ENCODE measurements at regions not wholly inside any gene's neighbourhood (a gene's known extent, or its start where the extent isn't known, plus 50 kb on each side); places are given as distances from the start of the nearest gene placed in this dataset.

GRCh38 chr5:39980056-39980455, 555.3 kb upstream of the DAB2 start:
- TF ChIP-seq CTCF (IDR thresholded peaks at IDR 0.05) = no peak
- no peak for DNase-seq (ENCODE audit: low spot score)
- Histone ChIP-seq H3K4me1 (no peaks in the 10 kb centered on the region), H3K4me3 (no peak overlapping the region), H3K27me3 (no peaks in the 10 kb centered on the region), H3K9me3 (no peaks in the 10 kb centered on the region), H3K27ac (no peak overlapping the region), H3K36me3 (no peaks in the 10 kb centered on the region)

- Histone ChIP-seq H3K4me3 (no peak overlapping the region), H3K9me3 (no peaks in the 10 kb centered on the region), H3K27me3 (no peaks in the 10 kb centered on the region), H3K27ac (no peak overlapping the region), H3K36me3 (no peaks in the 10 kb centered on the region), H3K4me1 (no peaks in the 10 kb centered on the region)
- no peak for TF ChIP-seq CTCF (IDR thresholded peaks at IDR 0.05)
- no peak for DNase-seq (ENCODE audit: low spot score)
These were observed 552.4 kb upstream of the DAB2 start for GRCh38 chr5:39977066-39977655.

- Histone ChIP-seq H3K4me3 (no peak overlapping the region), H3K9me3 (no peaks in the 10 kb centered on the region), H3K27ac (no peak overlapping the region), H3K4me1 (no peaks in the 10 kb centered on the region), H3K27me3 (no peaks in the 10 kb centered on the region), H3K36me3 (no peaks in the 10 kb centered on the region)
- DNase-seq (ENCODE audit: low spot score) = no peak
- TF ChIP-seq CTCF (IDR thresholded peaks at IDR 0.05) = no peak
These were observed 545.5 kb upstream of the DAB2 start for GRCh38 chr5:39970117-39970798.

DNA sequence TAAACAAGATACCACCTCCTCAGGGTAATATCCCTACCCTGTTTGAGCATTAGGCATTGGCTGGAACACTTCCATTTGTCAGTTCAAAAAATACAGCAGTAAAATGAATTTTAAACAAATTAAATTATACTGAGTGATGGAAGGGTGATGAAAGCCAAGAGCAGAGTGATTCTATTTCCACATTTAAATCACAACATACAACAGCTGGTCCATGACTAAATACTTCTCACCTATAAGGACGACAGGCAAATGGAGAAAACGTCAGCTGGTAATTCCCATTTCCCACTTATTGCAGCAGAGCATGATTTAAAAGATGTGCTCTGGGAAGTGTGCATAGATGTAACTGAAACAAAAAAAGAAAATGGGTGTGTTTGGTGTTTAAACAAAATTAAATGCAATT, 543.6 kb upstream of the DAB2 start:
- H3K4me1 ChIP-seq = no peaks in the 10 kb centered on the region
- no peak for TF ChIP-seq CTCF (IDR thresholded peaks at IDR 0.05)
- H3K36me3 ChIP-seq = no peaks in the 10 kb centered on the region
- H3K9me3 ChIP-seq = no peaks in the 10 kb centered on the region
- H3K27ac ChIP-seq = no peak overlapping the region
- H3K4me3 ChIP-seq = no peak overlapping the region
- DNase-seq (ENCODE audit: low spot score) = no peak
- no peaks in the 10 kb centered on the region for H3K27me3 ChIP-seq

GRCh38 chr5:39955156-39955555, 530.4 kb upstream of the DAB2 start:
- Histone ChIP-seq H3K4me3 (no peak overlapping the region), H3K36me3 (no peaks in the 10 kb centered on the region), H3K27ac (no peak overlapping the region), H3K4me1 (no peaks in the 10 kb centered on the region), H3K27me3 (no peaks in the 10 kb centered on the region), H3K9me3 (no peaks in the 10 kb centered on the region)
- no peak for TF ChIP-seq CTCF (IDR thresholded peaks at IDR 0.05)
- DNase-seq (ENCODE audit: low spot score) = no peak

- no peaks in the 10 kb centered on the region for H3K9me3 ChIP-seq
- H3K4me1 ChIP-seq = no peaks in the 10 kb centered on the region
- no peak for TF ChIP-seq CTCF (IDR thresholded peaks at IDR 0.05)
These were observed 526.3 kb upstream of the DAB2 start for GRCh38 chr5:39951070-39951469.

More at GRCh38 chr5:39951070-39951469, 526.3 kb upstream of the DAB2 start:
- Histone ChIP-seq H3K4me3 (no peak overlapping the region), H3K36me3 (no peaks in the 10 kb centered on the region), H3K27ac (no peak overlapping the region), H3K27me3 (no peaks in the 10 kb centered on the region)
- no peak for DNase-seq (ENCODE audit: low spot score)

Measured in right atrium auricular region (tissue), 2 donors.